B cell (primary cell): ENCODE measurements at regions not wholly inside any gene's neighbourhood (a gene's known extent, or its start where the extent isn't known, plus 50 kb on each side); places are given as distances from the start of the nearest gene placed in this dataset.

Source experiments
- ATAC-seq: fragments of 200-7000 bp; cut with Tn5 transposase; one replicate; pipeline ENCODE4 v1.10.0; 2021; ENCODE audit warnings: low read depth, mild to moderate bottlenecking, moderate number of reproducible peaks, moderate library complexity
- CTCF ChIA-PET: fragments of 350-600 bp; sonication (Branson Sonifier 250); formaldehyde crosslinking; loops from one replicate; lab custom pipeline; 2021; ENCODE audit warnings: antibody characterized with exemption, inconsistent platforms; lab: Charles Lee
- POLR2A ChIA-PET: fragments of 350-600 bp; sonication (Branson Sonifier 250); formaldehyde crosslinking; loops from one replicate; lab custom pipeline; 2021; ENCODE audit warnings: antibody characterized with exemption; lab: Charles Lee
- DNase-seq: peaks from one replicate; pipeline ENCODE4 v3.0.0; 2013
- H2AFZ ChIP-seq: 2 replicates; pipeline ENCODE4 v1.6.1; 2012; ENCODE audit warnings: mild to moderate bottlenecking, low read depth, low read length; ENCODE audit not compliant: insufficient read depth, poor library complexity, severe bottlenecking
- H3K27ac ChIP-seq, 2 donors: 1 replicate in 1 of 2; 2 replicates in 1 of 2; pipeline ENCODE4 v1.5.1; 2012 to 2013; ENCODE audit warnings: low read length in 2 of 2, mild to moderate bottlenecking in 2 of 2, moderate library complexity in 1 of 2
- H3K27me3 ChIP-seq, 4 experiments: fragments of 200-600 bp in 1 of 4; sonication (generic) in 1 of 4; replicated peaks in 1 of 4; 1 replicate in 2 of 4; 2 replicates in 2 of 4; pipeline versions ENCODE4 v1.6.1 to v1.7.0; 2013 to 2016; ENCODE audit warnings: low read length in 3 of 4, mild to moderate bottlenecking in 2 of 4, mixed read lengths in 1 of 4, moderate library complexity in 1 of 4; ENCODE audit not compliant: insufficient read depth in 4 of 4, control insufficient read depth in 3 of 4; ENCODE audit errors: control extremely low read depth in 1 of 4
- H3K36me3 ChIP-seq, 2 experiments: replicated peaks in 1 of 2; 1 replicate in 1 of 2; 2 replicates in 1 of 2; pipeline versions ENCODE4 v1.6.1 to v1.7.1; 2013; ENCODE audit warnings: low read length in 1 of 2; ENCODE audit not compliant: insufficient read depth in 2 of 2, control insufficient read depth in 1 of 2; ENCODE audit errors: control extremely low read depth in 1 of 2, extremely low read depth in 1 of 2
- H3K4me1 ChIP-seq, 2 donors: fragments of 200-600 bp in 1 of 2; sonication (generic) in 1 of 2; 1 replicate in 1 of 2; 2 replicates in 1 of 2; pipeline versions ENCODE4 v1.5.1 to v1.6.1; 2013 to 2017; ENCODE audit warnings: low read length in 2 of 2; ENCODE audit not compliant: control insufficient read depth in 2 of 2, insufficient read depth in 2 of 2
- H3K4me2 ChIP-seq: replicated peaks from 2 replicates; pipeline ENCODE3; 2012; ENCODE audit warnings: mild to moderate bottlenecking, low read depth, low read length; ENCODE audit not compliant: poor library complexity, severe bottlenecking
- H3K4me3 ChIP-seq, 5 experiments: fragments of 200-600 bp in 1 of 5; sonication (generic) in 1 of 5; 1 replicate in 3 of 5; 2 replicates in 2 of 5; pipeline versions ENCODE4 v1.5.1 to v1.7.0; 2011 to 2016; ENCODE audit warnings: low read length in 4 of 5, mild to moderate bottlenecking in 4 of 5, low read depth in 2 of 5, control low read depth in 1 of 5, moderate library complexity in 1 of 5; ENCODE audit not compliant: insufficient read depth in 1 of 5; ENCODE audit errors: control extremely low read depth in 1 of 5, extremely low read depth in 1 of 5
- H3K79me2 ChIP-seq: fragments of 200-600 bp; sonication (generic); one replicate; pipeline ENCODE4 v1.6.0; 2016; ENCODE audit warnings: low read length; ENCODE audit not compliant: control insufficient read depth, insufficient read depth
- H3K9ac ChIP-seq: fragments of 200-600 bp; sonication (generic); 2 replicates; pipeline ENCODE4 v1.6.1; 2017; ENCODE audit warnings: mild to moderate bottlenecking, low read length, moderate library complexity
- H3K9me3 ChIP-seq, 3 donors: one replicate each; pipeline versions ENCODE4 v1.6.1 to v1.7.1; 2013; ENCODE audit warnings: low read length in 2 of 3; ENCODE audit not compliant: control insufficient read depth in 2 of 3, insufficient read depth in 1 of 3; ENCODE audit errors: control extremely low read depth in 1 of 3
- H4K20me1 ChIP-seq: 2 replicates; pipeline ENCODE4 v1.6.0; 2012; ENCODE audit warnings: mild to moderate bottlenecking, low read length; ENCODE audit not compliant: insufficient read depth, control insufficient read depth, poor library complexity, severe bottlenecking
- H3K27ac Mint-ChIP-seq: one replicate; pipeline ENCODE4 v1.8.0; 2021; ENCODE audit warnings: mixed read lengths
- H3K27me3 Mint-ChIP-seq: one replicate; pipeline ENCODE4 v1.8.0; 2021; ENCODE audit warnings: mixed read lengths
- H3K4me1 Mint-ChIP-seq: one replicate; pipeline ENCODE4 v1.8.0; 2021; ENCODE audit warnings: mixed read lengths
- H3K4me3 Mint-ChIP-seq: one replicate; pipeline ENCODE4 v1.8.0; 2021; ENCODE audit warnings: mixed read lengths
- H3K9me3 Mint-ChIP-seq: one replicate; pipeline ENCODE4 v1.8.0; 2022; ENCODE audit warnings: mixed read lengths; ENCODE audit not compliant: insufficient read depth
- CTCF ChIP-seq: fragments of 200-600 bp; IDR thresholded peaks from one replicate; pipeline ENCODE4 v1.8.0; 2022; ENCODE audit warnings: antibody characterized with exemption, mild to moderate bottlenecking
- EZH2 ChIP-seq: IDR thresholded peaks from 2 replicates; pipeline ENCODE4 v1.6.1; 2012; ENCODE audit warnings: borderline replicate concordance, low read depth, mild to moderate bottlenecking, moderate library complexity, low read length; ENCODE audit not compliant: insufficient read depth, poor library complexity, severe bottlenecking
- WGBS: methylation state at CpG from one replicate; pipeline ENCODE4 v1.1.5; 2013; ENCODE audit warnings: missing lambda C conversion rate; ENCODE audit not compliant: insufficient coverage; 5-methylcytosine and 5-hydroxymethylcytosine counted together
- intact Hi-C: fragments of 100-400 bp; cut with micrococcal nuclease; formaldehyde crosslinking; loops from one replicate; pipeline ENCODE4 v1.10.0; 2022

- ATAC-seq (peak; percentile 80), DNase-seq (peak; percentile 67)
- Histone ChIP-seq H3K4me2 (peak overlapping the region; percentile 58), H4K20me1 (no peaks in the 10 kb centered on the region), H2AFZ (peak overlapping the region; percentile 65), H3K9me3 (no peaks in the 10 kb centered on the region), H3K27me3 (no peaks in the 10 kb centered on the region), H3K4me3 (peak overlapping the region in 3 of 5 experiments; percentile 10 to 47 (median 24)), H3K36me3 (no peaks in the 10 kb centered on the region), H3K9ac (peak overlapping the region; percentile 43), H3K27ac (peak overlapping the region; percentile 74 to 85), H3K79me2 (no peaks in the 10 kb centered on the region), H3K4me1 (peaks cover 44 to 46% of the 10 kb centered on the region in 2 donors)
- Mint-ChIP-seq H3K4me1 (peaks cover 59% of the 10 kb centered on the region), H3K9me3 (peaks cover 4% of the 10 kb centered on the region), H3K27me3 (no peaks in the 10 kb centered on the region), H3K4me3 (peak overlapping the region; percentile 57), H3K27ac (peak overlapping the region; percentile 91)
- 0% methylated on average over 1 of the region's 7 CpGs for WGBS
- CTCF ChIA-PET = interaction anchor here (0.7 to 4.5 kb wide), 6 partner anchors 10 to 807 kb away, joined by 3 to 17 read pairs (median 4); no protein-coding TSS in a partner anchor
- TF ChIP-seq EZH2 = no peak
- TF ChIP-seq CTCF = no peak
- intact Hi-C loops = loop anchor here (1.0 to 5.0 kb wide), 5 partner anchors 8 to 1056 kb away; partner anchors contain the start of gene NRIP1
- POLR2A ChIA-PET = interaction anchor here (0.8 kb wide), 1 partner anchor 12 kb away, joined by 3 read pairs; no protein-coding TSS in a partner anchor
These were observed 129.8 kb upstream of the SAMSN1 start for GRCh38 chr21:14675774-14676530.

- WGBS = 50% methylated on average over 2 of the region's 3 CpGs
- no peaks in the 10 kb centered on the region for H3K36me3 ChIP-seq
- no peak overlapping the region for H3K27ac ChIP-seq
- Mint-ChIP-seq H3K27me3 (no peaks in the 10 kb centered on the region), H3K4me1 (peaks cover 44% of the 10 kb centered on the region), H3K4me3 (no peak overlapping the region), H3K9me3 (no peaks in the 10 kb centered on the region), H3K27ac (no peak overlapping the region)
- H3K79me2 ChIP-seq = no peaks in the 10 kb centered on the region
- H3K4me2 ChIP-seq = no peak overlapping the region
- ATAC-seq (no peak), DNase-seq (no peak)
- H3K9me3 ChIP-seq = no peaks in the 10 kb centered on the region
- H2AFZ ChIP-seq = peak overlapping the region; percentile 17
- H4K20me1 ChIP-seq = no peaks in the 10 kb centered on the region
- H3K27me3 ChIP-seq = no peaks in the 10 kb centered on the region
- POLR2A ChIA-PET = no interaction called here
- TF ChIP-seq CTCF = no peak
- no peak for TF ChIP-seq EZH2
- intact Hi-C loops = loop anchor here (2.0 kb wide), 1 partner anchor 15 kb away; no protein-coding TSS in a partner anchor
- no peak overlapping the region for H3K9ac ChIP-seq
- CTCF ChIA-PET = interaction anchor here (4.5 kb wide), 1 partner anchor 14 kb away, joined by 17 read pairs; no protein-coding TSS in a partner anchor
- H3K4me1 ChIP-seq = peaks cover 34 to 37% of the 10 kb centered on the region in 2 donors
- no peak overlapping the region for H3K4me3 ChIP-seq
These were observed 127.5 kb upstream of the SAMSN1 start for GRCh38 chr21:14673649-14674048.
